CD4-positive, alpha-beta T cell treated with Interleukin-17A for 1 hour (primary cell): ENCODE measurements at regions not wholly inside any gene's neighbourhood (a gene's known extent, or its start where the extent isn't known, plus 50 kb on each side); places are given as distances from the start of the nearest gene placed in this dataset.
"Not testable (repeated sequence)": the region's sequence is repeated elsewhere in the genome, so short reads cannot be mapped to it uniquely, and the experiment has no call there.

Experiments used
- DNase-seq: peaks from one replicate; pipeline ENCODE4 v3.0.0-alpha.2; 2020

DNA sequence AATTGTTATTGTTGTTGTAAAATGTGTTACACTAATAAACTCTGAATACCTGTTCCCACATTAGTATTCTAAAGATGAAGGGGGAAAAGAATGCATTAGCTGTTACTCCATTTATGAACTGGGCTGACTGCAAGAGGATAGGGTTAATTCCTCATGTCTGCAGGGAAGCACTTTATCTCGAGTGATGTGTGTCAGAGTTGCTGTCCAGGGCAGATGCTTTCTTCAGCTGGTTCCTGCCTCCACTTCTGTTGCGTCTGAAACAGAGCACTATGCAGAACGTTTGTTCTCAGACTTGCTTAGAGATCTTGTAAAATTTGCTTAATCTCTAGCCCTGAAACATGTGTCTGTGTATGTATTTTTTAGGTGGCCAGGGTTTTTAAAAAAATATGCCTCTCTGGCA lies 318.8 kb downstream of the SPRY2 start:
- no peak for DNase-seq

DNA sequence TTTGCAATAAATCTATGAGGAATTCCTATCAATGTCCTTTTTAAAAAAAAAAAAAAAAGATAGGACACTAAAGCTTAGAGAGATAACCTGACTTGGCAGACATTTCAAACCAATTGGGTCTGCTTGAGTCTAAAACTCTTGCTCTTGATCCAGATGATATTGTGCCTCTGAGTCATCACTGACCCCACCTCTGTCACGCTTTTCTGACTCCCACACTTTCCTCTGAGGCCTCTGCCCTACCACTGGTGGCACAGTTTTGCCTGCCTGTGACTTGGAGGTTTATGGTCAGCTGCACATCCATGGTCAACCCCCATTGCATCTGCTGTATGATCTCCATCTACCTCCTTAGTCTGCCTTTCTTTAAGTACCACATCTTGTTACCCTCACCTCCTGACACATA lies 328.7 kb downstream of the SPRY2 start:
- no peak for DNase-seq

DNA sequence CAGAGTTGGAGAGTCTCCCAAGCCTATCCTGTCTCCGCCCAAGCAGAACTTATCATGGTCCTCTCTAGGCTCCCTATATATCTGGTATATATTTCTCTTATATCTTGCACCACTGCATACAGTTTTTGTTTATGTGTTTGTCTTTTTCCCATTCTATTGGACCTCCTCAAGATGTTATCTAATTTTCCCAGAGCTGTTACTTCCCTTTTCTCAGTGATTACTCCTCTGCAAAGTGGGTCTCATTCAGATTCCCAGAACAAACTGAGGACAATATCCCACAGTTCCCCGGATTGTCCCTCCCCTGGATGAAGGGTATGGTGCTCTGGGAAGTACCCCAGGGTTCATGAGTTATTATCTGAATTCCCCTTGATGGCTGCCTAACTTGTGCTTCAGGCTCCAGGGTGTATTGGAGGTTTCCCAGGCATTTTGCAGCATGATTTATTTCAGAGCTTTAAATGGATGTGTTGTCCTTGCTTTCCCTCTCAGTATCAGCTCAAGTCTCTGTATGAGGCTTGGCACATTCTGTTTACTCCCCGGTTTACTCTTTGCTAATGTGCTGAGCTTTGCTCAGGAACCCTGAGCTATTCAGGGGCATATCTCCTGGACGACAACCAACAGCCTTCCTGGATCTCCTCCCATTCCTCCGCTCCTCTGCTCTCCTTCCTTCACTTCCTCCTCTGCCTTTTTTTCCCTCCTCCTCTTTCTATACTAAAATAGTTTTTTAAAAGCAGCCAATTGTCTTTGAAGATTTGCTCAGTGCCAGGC lies 329.3 kb downstream of the SPRY2 start:
- DNase-seq, result no peak

DNA sequence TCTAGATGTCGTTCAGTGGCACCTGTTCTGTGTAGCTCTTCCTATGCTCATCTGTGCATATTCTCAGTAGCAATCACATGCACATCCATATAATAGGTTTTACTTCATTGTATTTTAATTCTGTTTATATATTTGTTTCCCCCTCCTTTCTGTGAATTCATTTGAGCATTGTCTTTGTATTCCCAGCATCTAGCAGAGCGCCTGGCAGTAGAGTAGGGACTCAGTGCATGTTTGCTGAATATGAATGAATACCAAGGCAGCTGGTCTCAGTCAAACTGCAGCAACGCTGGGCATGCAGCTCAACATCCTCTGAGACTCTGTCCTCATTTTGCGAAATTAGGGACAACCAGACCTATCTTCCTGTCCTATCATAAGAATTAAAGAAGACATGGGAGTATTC lies 330.1 kb downstream of the SPRY2 start:
- no peak for DNase-seq

DNA sequence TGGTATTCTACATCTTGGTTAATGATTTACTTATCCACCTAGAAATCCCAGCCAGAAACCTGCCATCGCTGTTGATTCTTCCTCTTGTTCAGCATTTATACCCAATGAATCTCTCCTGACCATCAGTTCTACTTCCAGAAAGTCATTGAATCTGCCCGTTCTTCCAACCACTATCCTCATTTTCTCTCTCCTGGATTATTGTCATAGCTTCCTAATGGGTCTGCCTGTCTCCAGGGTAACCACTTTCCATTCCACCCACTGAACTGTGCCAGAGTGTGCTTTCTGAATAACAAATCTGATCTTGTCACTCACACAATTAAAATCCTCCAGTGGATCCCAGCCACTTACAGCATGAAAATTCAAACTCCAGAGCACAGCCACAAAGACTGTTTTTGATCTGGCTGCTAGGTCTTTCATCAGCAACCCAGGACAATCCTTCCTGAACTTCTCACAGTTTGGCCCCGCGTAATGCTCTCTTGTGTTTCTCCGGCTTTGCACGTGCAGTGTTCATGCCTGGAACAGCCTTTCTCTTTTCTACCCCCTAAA lies 330.6 kb downstream of the SPRY2 start:
- no peak for DNase-seq

DNA sequence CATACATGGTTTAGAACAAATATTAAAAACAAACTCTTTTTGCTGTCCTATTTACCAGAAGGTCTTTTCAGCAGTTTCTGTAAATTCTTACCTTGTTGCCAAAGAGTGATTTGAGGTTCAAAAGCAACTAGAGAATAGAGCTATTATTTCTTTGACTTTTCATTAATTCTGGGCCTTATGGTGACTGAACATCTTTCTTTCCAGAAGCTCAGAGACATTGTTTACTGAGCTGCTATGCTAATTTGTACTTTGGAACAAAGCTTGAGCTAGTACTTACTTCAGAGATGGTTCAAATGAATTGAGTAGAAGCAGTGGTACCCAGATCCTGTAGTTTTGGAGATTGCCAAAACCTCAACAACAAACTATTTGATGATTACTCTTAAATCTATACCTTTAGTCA lies 331.2 kb downstream of the SPRY2 start:
- no peak for DNase-seq

DNA sequence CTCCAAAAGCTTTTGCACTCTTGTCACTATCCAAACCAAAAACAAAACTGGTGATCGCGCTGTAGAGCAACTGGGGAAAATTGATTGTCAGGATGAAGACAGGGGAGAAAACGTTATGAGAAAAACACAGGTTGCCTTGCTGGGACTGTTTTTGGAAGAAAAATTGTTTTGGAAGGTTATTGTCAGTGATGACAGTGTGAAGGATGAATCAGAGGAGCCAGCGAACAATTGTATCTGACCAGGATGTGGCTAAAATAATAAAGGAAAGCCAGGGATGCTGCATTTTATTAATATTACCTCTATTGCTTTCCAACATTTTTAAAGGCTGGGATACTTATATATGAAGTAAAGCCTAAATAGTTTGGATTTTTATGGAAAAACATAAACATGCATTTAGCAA lies 334.0 kb downstream of the SPRY2 start:
- no peak for DNase-seq

DNA sequence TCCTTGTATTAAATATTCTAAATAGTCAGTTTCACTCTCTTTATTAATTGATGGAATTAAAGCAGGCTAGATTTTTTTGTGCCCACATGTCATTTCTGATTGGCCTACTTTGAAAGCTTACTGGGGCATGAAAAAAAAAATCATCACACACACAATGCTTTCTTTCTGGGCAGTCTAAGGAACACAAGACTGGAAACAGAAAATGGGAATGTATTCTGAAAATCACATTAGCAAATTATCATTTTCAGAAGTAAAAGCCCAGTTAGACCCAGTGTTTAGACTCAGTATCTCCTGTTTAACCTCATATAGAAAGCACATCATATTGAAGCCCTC lies 339.4 kb downstream of the SPRY2 start:
- DNase-seq, result no peak

DNA sequence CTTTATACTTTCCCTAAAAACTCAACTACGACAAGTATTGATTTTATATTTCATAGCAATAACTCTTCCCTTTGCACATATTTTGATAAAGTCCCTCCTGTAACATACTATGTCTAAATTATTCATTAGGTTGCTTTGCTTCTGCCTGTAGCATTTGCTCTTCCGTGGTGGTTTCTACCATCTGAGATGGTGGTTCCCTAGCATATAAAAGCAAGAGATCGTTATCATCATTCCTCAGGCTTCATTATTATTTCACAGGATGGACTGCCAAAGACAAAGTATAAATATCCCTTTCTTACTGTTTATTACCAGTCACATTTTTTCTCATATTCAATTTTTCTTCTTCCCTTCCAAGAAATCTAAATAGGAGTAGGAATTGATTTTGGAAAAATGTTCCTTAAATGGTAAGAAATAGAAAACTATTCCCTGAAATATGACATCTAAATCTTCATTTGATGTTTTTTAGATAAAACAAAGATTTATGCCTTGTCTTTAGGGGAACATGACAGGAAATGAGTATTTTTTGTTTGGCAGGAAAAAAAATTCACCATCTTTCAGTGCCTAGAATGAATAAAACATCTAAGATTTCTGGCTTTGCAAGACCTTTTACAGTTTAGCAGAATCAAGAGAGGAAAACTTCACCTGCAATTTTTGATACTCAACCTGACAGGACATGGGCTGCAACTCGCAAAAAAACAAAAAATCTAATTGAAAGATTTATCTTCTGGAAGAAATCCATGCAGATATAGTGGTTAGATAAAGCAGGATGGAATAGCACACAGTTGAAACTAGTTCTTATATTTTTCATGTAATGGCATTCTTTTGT lies 340.0 kb downstream of the SPRY2 start:
- DNase-seq, result no peak

DNA sequence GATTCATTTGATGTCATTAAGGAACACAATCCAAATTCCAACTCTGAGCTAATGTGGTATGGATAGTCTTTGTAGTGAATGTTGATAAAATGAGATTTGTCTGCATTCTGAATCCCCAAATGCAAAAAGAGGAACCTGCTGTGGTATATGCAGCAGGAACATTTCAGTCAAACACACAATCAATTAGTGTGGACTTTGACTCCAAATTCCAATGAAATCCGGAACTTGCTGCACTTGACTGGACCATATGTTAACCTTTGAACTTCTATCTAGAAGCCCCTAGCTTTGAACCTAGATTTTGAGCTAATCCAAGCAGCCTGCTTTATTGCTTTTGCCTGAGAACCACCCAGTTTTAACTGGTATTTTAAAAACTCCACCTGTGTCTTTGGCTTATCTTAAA lies 341.3 kb downstream of the SPRY2 start:
- no peak for DNase-seq

DNA sequence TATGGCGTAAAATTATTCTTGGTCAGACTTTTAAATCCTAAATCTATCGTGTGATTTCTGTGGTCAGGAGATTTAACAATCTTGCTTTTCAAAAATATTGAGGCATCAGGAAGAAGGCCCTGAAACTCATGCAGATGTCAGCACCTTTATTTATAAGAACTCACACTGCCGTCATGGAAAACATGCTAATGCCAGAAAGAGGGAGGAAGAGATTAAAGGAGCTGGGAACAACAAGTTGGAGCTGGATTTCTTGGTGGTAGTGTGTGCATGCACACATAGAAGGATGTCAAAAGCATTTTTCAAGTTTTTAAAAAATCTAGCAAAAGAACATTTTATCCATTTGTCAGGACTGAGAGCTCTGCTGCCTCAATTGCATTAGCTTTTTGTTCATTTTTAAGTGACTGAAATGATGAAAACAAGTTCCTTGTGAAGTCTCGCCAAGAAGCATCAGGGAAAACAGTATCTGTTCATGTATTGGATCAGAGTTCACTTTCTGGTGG lies 342.5 kb downstream of the SPRY2 start:
- DNase-seq, result no peak

DNA sequence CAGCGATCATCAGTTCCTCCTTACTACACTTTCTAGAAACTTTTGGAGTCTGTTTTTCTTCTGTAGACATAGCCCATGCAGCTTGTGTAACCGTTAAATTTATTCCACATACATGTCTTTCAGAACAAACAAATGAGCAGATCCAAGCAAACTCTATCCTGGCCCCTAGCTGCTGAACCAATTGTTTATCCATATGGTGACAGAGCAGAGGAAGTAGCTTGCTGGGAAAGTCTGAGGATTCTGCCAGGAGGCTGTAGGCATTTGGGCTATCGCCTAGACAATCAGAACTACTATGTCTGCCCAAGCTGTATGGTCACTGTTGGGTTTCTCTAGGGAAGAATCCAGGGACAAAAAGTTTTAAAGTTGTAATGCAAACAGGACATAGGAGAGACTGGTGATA lies 343.7 kb downstream of the SPRY2 start:
- no peak for DNase-seq

DNA sequence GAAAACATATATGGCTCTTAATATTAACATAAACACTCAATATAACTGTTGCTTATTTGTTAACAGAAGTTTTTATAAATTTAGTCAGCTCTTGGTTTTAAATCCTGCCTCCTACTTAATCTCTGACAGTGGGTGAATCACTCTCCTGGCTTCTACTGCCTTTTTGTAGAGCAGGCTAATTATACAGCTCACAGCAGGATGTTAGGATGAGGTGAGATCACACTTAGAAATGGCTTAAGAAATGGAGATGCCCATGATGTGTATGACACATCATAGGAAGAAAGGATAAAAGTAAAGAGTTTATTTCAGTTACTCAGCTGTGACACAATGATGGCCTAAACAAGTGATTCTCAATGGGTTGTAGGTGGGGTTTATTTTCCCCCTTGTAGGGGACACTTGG lies 345.6 kb downstream of the SPRY2 start:
- DNase-seq, result no peak

DNA sequence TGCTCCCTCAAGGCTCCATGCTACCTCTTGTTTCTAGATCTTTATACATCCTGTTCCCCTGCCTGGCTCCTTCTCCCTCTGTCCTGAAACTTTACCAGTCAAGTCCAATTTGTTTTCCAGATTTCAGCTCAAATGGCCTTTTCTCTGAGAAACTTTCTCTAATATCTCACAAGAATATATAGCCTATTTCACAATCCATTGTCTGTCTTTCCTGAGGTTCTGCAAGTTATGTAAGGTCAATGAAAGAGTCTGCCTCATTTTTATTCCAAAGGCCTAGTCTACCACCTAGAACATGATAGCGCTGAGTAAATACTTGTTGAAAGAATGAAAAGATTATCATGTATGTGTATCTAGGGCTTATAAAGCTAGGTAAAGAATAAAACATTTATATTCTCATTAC lies 348.8 kb downstream of the SPRY2 start:
- no peak for DNase-seq

DNA sequence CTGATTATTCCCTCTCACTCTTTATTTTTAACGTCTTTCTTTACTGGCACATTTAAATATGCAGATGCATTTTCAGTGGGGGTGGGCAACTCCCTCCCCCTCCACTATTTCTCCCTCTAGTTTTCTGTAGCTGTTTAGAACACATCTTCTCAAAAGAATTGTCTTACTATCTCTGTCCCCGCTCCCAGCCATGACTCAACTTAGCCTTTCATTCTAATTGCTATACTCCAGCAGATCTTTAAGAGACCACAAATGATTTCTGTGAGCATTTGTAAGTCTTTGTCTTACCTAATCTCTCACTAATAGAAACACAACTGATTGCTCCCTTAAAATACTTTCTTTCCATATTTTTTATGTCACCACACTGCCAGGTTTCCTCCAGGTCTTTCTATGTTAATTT lies 350.9 kb downstream of the SPRY2 start:
- DNase-seq, result no peak

DNA sequence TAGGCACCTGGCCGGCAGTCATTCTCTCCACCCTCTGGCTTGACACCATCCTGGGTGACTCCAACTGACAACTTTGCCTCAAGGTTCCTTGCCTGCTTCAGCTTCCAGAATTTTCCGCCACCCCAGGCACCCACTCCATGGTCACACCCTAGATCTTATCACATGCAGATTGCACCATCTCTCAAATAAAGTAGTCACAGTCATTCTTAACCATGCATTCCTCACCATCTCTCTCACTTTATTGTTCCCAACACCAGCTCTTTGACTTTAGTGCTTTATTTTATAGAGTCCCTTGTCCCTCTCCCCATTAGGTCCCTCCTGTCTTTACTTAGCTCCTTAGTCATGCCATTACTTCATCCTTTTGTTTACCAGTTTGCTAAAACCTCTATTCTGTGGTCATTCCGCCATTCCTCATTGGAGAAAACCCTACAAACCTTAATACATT lies 351.7 kb downstream of the SPRY2 start:
- no peak for DNase-seq

DNA sequence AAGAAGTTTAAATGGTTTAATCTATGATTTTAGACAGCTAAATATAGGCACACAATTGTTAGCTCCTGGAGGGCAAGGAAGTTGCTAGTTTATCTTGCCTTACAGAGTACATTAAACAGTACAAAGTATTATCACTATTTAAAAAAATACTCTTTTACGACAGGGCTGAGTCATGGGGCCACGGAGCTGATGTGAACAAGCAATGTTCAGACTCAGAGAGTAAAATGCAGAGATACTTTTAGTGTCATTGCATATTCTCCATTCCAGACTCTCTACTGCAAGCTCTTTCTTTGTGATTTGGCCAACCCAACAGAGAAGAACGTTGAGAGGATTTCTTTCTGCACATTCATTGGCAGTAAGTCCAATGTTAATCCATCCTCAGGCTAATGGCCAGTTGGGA lies 352.4 kb downstream of the SPRY2 start:
- DNase-seq, result no peak

DNA sequence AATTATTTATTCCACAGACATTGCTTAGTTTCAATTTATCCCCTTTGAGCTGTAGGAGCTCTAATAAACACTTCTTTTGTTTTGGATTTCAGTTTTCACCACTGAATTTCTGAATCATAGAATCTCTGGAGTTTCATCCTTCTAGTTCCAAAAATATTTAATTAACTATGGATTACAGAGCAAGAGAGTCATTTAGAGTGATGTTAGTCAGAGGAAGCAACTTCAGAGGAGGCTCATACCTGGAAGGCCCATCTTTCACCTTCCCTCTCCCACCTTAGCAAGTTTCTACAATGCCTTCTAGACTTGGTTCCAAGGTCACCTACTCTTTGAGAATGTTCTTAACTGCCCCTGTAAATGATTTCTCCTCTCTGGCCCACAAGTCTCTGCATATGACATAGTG lies 353.2 kb downstream of the SPRY2 start:
- DNase-seq, result no peak

DNA sequence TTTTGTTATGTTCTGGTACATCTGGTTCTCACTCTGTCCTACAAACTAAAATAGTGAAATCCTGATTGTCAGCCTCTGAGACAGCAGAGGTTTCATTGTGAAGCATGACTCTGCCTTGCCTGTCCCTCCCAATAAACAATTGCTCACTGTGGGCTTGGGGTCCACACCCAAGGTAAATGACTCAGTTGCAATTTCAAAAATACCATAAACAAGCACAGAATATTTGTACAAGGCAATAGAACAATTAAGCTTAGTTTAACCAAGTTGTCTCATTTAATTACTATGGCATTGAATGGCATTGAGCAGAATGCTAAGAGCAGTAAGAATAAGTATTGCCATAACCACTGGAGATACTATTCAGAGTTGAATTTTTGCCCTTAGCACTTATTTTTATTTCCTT lies 353.6 kb downstream of the SPRY2 start:
- no peak for DNase-seq

DNA sequence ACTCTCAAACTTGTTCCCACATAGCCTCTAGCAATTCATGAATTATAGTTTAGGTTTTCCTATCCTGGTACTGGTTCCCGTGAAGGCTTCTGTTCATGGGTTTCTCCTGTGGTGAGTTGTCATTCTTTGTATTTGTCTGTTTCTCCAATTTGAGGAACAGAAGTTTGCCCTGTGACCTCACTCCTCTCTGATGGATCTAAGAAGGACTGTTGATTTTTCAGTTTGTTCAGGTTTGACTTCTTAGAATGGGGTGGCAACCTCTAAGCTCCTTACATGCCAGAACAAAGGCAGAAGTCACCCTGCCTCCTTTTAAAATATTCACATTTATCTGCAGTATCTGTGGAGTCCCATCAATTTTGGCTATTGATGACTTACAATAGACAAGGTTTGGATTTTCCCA lies 354.0 kb downstream of the SPRY2 start:
- DNase-seq, result no peak

DNA sequence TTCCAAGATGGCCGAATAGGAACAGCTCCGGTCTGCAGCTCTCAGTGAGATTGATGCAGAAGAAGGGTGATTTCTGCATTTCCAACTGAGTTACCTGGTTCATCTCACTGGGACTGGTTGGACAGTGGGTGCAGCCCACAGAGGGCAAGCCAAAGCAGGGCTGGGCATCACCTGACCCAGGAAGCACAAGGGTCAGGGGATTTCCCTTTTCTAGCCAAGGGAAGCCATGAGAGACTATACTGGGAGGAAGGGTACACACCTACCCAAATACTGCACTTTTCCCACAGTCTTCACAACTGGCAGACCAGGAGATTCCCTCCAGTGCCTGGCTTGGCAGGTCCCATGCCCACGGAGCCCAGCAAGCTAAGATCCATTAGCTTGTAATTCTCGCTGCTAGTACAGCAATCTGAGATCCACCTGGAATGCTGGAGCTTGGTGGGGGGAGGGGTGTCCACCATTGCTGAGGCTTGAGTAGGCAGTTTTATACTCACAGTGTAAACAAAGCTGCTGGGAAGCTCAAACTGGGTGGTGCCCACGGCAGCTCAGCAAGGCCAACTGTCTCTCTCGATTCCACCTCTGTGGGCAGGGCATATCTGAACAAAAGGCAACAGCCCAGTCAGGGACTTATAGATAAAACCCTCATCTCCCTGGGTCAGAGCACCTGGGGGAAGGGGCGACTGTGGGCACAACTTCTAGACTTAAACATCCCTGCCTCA lies 365.8 kb downstream of the SPRY2 start:
- not testable (repeated sequence) for DNase-seq

DNA sequence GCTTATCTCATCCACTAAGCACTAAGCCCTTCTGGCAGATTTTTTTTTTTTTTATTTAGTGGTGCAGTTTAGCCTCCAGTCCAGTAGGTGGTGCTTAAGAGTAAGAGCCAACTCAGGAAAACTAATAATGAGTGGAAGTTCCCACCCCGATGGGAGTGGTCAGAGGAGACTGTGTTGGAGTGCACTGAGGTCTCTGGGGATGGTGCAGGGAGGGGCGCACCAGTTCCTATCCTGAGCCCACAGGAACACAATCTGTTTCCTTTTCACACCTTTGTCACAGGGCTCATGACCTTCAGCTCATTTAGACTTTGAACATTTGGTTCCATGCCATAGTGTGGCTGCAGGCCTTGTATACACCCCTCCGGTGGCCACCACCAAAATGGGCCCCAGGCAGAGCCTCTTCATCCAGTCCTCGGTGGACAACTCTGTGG lies 367.4 kb downstream of the SPRY2 start:
- no peak for DNase-seq

DNA sequence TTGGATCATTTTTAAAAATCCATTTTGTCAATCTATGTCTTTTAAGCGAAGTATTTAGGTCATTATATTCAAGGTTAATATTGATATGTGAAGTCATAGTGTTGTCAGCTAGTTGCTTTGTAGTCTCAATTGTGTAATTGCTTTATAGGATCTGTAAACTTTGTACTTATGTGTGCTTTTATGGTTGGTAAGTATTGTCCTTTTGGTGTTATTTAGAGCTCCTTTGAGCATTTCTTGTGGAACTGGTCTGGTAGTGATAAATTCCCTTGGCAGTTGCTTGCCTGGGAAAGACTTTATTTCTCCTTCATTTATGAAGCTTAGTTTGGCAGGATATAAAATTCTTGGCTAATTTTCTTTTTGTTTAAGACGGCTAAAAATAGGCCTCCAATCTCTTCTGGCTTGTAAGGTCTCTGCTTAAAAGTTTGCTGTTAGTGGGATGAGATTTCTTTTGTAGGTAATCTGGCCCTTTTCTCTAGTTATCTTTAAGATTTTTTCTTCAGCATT lies 368.8 kb downstream of the SPRY2 start:
- DNase-seq, result no peak
